KBM-7 (cell line): ENCODE measurements at regions not wholly inside any gene's neighbourhood (a gene's known extent, or its start where the extent isn't known, plus 50 kb on each side); places are given as distances from the start of the nearest gene placed in this dataset.

Source experiments
- DNase-seq: peaks from one replicate; pipeline ENCODE4 v3.0.0-alpha.2; 2015
- in situ Hi-C: fragments of 300-500 bp; cut with MboI; formaldehyde crosslinking; loops from 2 replicates; pipeline ENCODE4 v1.14.3; 2020; ENCODE audit warnings: low sequenced_read_pairs, low pct_unique_long_range_greater_than_20kb, mixed read lengths

DNA sequence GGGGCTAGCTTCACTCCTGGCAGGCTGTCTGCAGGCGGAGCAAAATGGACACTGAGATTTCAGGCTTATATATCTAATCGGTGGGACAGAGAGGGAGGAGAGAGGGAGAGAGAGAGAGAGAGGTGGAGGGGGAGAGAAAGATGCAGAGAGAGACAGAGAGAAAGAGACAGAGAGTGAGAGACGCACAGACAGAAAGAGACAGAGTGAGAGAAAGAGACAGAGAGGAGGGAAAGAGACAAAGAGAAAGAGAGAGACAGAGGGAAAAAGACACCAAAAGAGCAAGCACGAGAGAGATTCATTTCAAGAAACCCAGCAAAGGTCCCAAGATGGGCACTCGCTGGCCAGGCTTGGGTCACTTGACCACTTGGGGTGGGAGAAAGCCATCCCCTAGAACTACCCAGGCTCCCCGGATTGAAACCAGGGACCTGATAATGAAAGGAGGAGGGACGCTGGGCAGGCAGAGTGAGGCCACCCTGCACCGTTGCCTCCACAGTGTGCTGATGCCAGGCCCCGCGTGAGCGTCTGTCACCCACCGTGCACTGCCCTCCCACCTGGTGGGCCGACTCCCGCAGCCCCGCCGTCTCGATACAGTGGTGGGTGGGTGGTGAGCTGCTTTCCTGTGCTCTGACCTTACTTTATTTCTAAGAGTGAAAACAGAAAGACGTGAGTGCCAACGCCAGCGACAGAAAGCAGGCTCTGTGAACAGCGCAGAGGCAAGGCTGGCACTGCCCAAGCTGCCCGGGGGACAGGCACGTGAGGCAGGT lies 67.9 kb upstream of the SLCO4A1 start:
- in situ Hi-C loops, result no loop called here
- no peak for DNase-seq

DNA sequence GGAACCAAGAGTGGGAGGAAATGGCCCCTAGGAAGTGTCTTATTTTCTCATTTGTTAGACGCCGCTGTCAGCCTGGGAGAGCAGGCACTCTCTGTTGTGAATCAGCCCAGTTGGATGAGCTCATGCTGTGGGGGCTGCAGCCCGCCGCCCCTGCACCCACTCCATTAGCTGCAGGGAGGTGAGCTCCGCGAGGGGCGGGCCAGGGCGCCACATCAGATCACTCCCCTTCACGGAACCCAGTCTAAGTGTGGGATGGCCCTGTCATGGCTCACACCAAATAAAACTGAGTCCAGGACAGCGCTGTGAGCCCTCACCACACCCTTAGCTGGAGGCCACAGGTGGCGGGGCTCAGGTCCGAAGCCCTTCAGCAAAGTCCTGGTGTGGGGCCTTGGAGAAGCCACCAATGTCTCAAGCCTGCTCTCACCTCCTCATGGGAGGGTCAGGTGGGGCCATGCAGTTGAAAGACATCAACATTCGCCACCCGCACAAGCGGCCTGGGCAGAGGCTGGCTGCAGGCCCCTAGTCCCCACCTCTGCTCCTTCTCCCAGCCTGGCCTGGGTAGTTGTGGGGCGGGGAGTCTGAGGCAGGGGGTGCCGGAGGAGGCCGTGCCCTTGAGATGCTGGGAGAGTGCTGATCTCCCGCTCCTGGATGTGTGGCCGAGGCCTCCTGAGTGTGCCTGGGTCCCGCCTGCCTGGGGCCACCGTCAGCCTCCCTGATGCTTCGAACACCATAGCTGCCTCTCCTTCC lies 66.2 kb upstream of the SLCO4A1 start:
- DNase-seq, result no peak
- in situ Hi-C loops, result no loop called here

GRCh38 chr20:62576815-62577489 lies 65.4 kb upstream of the SLCO4A1 start:
- in situ Hi-C loops, result no loop called here
- peak; percentile 50 for DNase-seq

DNA sequence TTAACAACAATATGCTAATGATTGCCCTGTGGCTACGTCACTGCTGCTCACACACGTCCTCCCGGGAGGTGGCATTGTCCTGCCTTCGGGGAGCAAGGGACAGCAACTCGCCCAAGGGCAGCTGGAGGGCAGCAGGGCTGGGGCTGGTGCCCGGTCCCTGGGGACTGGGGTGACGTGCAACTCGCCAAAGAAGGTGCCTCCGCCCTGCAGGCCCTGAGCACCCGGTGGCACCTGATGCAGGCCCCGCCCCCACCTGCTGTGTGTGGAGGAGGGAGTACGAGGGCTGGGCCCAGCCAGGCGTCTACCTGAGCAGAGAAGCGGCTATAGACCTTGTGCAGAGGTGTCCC lies 64.8 kb upstream of the SLCO4A1 start:
- DNase-seq, result no peak
- in situ Hi-C loops, result no loop called here

DNA sequence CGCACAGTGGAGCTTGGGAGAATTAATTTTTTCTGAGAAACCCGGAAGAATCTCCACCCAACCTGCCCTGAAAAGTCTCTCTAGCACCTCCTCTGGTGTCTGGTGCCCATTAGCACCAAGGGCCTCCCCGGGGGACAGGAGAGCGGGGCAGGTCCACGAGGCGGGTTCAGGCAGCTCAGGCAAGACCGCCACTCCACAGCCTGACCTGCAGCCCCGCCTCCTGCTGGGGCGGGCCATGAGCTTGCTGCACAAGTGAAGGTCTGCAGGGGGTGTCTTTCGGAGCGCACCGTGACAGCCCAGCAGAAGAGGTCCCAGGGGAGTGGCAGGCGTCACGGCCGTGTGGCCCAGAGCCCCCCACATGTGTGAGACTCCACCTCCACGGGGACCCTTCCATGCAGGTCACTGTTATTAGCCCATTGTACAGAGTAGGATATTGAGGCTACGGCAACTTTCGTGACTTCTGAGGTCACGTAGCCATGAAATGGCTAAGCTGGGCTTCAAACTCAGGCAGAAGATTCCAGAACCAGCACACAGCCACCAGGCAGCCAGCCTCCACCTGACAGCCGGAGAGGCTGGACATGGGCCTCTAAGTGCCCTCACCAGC lies 63.9 kb upstream of the SLCO4A1 start:
- in situ Hi-C loops, result no loop called here
- DNase-seq, result peak; percentile 50

DNA sequence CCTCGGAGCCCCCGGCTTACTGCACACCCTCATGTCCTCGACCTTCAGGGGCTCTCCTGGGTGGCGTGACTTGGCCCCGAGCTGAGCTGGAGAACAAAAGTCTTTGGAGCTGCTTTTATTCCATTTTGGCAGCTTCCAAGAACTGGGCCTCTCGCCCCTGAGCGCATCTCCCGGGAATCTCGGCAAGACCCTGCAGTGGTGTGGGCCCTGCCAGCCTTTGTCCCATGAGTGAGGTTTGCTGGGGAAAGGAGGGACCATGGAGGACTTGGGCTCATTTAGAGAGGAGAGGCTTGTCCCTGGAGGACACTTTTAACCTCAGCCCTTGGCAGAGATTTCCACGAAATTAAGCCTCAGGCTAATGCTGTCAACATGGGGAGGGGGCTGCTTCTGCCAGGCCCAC lies 62.3 kb upstream of the SLCO4A1 start:
- in situ Hi-C loops, result no loop called here

GRCh38 chr20:62580733-62581132 lies 61.6 kb upstream of the SLCO4A1 start:
- no peak for DNase-seq
- in situ Hi-C loops, result no loop called here

More for the DNA sequence above, 62.3 kb upstream of the SLCO4A1 start:
- no peak for DNase-seq

DNA sequence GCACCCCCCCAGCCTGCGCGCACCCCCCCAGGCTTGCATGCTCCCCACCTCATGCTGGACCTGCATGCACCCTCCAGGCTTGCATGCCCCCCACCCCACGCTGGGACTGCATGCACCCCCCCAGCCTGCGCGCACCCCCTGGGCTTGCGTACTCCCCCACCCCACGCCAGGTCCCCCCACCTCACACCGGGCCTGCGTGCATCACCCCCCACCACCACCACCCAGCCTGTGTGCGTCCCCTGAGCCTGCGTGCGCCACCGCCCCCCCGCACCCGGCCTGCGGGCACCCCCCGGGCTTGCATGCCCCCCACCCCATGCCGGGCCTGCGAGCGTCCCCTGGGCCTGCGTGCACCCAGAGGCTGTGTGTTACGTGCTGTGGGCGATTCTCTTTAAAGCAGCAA lies 61.0 kb upstream of the SLCO4A1 start:
- in situ Hi-C loops, result no loop called here
- no peak for DNase-seq

DNA sequence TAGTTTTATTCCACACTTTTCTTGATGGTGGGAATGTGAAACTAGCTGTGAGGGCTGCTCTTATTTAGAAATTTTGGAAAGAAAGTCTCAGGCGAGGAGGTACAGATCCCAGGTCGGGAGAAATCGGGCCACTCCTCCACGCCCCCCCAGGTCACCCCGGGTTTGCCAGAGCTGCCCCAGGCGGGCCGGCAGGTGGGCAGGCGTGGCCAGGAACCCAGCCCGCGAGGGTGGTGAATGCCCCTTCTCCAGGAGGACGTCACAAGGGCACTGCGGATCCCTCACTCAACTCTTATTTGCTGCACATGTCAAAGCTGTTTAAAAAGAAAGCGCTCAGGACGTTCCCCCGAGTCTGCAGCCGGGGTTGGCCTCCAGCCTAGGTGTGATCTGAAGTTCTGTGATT lies 60.5 kb upstream of the SLCO4A1 start:
- in situ Hi-C loops, result no loop called here
- no peak for DNase-seq

GRCh38 chr20:62583424-62583920 lies 58.8 kb upstream of the SLCO4A1 start:
- DNase-seq, result no peak
- in situ Hi-C loops, result no loop called here

DNA sequence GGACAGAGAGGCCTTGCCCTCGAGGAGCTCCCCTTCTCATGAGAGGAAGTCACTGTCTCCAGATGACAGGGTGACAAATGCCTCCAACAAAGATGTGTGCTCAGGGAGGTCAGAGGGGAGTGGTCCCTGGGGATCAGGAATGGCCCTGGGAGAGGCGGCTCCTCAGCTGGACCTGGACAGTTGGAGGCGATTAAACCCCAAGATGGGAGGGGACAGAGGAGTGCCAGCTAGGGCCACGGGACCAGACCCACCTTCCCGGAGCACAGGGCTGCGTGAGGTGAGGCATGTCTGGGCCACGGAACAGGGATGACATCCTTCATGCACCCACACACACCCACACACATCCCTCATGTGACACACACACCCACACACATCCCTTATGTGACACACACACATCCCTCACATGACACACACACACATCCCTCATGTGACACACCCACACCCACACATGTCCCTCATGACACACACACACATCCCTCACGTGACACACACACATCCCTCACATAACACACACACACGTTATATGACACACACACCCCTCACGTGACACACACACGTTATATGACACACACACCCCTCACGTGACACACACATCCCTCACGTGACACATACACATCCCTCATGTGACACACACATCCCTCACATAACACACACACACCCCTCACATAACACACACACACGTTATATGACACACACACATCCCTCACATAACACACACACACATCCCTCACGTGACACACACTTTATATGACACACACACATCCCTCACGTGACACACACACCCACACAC lies 57.4 kb upstream of the SLCO4A1 start:
- DNase-seq, result no peak
- in situ Hi-C loops, result no loop called here

DNA sequence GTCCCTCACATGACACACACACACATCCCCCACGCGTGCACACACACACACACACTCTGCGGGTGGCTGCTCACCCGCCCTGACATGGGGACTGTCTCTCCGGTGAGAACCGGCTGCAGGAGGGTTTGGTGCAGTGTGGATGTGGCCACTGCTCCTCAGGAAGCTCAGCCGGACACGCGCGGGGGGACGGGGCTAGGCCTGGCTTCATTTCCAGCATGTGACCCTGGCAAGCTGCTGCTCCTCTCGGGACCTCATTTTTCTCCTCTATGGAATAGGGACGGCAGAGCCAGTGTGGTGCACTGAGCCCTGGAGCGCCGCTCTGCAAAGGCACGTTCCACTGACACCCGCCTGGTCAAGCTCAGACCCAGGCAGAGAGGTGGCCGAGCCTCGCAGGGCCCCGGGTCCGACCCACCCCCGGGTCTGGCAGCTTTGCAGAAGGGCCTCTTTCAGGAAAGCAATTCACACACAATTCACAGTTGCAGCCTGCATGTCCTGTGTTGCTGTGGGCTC lies 56.8 kb upstream of the SLCO4A1 start:
- no peak for DNase-seq
- in situ Hi-C loops, result no loop called here

DNA sequence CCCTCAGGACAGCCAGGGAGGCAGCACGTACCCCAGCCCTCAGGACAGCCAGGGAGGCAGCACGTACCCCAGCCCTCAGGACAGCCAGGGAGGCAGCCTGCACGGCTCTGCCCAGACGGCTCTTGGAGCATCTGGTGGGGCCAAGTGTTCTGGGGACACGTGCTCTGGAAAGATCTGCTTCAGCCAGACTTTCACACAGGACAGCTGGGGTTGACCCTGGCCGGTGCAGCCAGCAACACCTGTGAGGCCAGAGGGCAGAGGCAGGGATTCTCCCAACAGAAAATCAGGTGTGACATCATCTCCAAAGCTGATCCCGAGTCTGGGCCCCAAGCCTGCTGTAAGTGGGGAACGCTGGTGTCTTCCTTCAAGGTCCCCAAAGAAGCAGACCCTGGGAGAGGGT lies 55.5 kb upstream of the SLCO4A1 start:
- in situ Hi-C loops, result no loop called here
- no peak for DNase-seq

DNA sequence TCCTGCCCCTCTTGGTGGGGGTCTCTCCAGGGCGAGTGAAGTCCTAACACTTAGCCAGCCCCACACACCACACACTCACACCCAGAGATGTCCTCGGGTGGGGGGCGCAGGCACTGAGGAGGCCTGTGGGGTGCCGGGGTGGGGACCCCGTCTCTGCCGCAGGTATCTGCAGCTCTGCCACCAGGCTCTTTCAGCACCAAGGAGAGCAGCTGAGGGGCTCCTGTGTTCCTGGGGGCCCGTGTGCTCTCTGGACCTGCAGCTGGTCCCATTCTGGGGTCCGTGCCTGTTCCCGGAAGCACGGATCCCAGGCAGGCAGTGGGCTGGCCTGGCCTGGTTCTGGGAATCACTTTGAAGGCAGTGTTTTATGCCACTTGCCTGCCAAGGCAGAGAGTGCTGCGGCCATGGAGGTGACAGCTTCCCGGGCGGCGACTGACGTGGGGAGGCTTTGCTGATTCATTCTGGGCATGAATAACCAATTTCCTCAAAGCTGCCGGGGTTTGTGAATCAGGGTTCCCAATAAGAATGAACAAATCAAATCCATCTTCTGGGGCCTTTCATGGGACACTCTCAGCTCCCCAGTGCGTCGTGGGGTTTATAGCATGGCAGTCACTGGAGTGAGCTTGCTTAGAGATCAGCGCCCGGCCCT lies 54.4 kb upstream of the SLCO4A1 start:
- in situ Hi-C loops, result no loop called here
- DNase-seq, result no peak

DNA sequence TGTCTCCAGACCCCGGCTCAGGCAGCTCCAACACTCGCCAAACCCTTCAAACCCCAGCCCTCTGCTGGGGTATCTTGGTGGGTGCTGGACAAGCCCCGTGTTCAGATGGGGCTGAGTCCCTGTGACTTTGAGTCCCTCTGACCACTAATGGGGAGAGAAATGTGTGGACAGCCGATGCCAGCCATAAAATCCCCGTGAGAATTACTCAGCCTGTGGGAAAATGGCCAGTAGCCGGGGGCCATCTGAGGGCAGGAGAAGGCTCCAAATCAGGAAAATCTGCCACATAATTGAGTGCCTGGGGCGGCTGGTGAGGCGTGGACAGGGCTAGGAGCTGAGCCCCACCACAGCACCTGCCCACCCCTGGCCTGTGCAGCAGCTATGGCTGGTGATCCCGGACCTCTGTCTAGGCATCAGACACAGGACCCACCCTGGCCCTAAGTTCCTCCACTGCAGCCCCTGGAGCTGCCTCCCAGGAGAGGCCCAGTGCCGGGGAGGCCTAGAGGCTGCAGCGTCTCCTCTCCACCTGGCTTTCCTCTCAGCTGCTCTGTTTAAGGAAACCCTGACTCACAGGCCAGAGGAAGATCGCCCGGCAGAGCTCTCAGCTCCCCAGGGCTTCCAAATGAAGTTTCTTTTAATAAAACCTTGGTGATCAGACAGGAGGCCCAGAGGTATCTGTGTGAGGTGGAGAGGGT lies 53.7 kb upstream of the SLCO4A1 start:
- DNase-seq, result no peak
- in situ Hi-C loops, result no loop called here

- DNase-seq, result no peak
- in situ Hi-C loops, result no loop called here
These were observed 53.2 kb upstream of the SLCO4A1 start for GRCh38 chr20:62589150-62589498.

DNA sequence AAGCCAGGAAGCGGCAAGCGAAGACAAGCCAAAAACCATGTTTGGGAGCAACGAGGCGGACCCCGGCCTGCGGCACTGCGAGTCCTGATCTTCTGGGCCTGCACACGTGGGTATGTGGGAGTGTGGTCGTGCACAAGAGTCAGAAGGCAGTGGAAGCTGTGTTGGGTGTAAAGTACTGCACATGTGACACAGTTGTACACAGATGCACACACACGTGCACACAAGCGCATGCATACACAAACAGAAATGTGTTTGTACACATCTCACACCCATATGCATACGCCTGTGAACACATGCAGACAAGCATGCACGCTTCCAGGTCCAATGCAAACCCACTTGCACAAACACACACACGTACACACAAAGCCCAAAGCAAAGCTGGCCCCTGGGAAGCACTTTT lies 52.6 kb upstream of the SLCO4A1 start:
- DNase-seq, result no peak
- in situ Hi-C loops, result no loop called here
